Left forelimb (tissue), 1 donor: ENCODE measurements at regions not wholly inside any gene's neighbourhood (a gene's known extent, or its start where the extent isn't known, plus 50 kb on each side); places are given as distances from the start of the nearest gene placed in this dataset.
"Not testable (repeated sequence)": the region's sequence is repeated elsewhere in the genome, so short reads cannot be mapped to it uniquely, and the experiment has no call there.

ENCODE experiments used
- DNase-seq: peaks from one replicate; pipeline ENCODE4 v3.0.0-alpha.2; 2018; ENCODE audit warnings: low spot score

- no peak for DNase-seq
Observed at GRCh38 chr3:164375995-164376394, 702.3 kb downstream of the SI start.

- no peak for DNase-seq
Observed at GRCh38 chr3:164375538-164375937, 702.8 kb downstream of the SI start.

DNA sequence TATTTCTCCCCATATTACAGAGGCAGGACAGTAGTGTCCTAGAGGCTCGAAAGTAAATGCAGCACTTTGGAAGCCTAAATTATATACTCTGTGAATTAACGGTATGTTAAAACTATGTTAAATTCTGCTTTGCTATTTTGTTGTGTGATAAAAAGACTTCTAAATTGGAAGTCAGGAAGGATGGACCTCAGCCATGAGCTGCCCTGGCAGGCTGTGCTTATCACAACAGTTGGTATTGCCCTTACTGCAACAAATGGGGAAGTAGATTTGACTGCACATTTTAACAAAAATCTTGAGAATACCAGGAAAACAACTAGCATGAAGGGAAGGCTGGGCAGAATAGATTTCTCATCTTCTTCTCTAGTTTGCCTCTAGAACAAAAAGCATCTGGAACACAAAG lies 706.6 kb downstream of the SI start:
- DNase-seq = no peak

GRCh38 chr3:164370970-164371369 lies 707.3 kb downstream of the SI start:
- DNase-seq = no peak

- no peak for DNase-seq
Observed at GRCh38 chr3:164365242-164365641, 713.1 kb downstream of the SI start.

GRCh38 chr3:164364111-164364510 lies 714.2 kb downstream of the SI start:
- no peak for DNase-seq

DNA sequence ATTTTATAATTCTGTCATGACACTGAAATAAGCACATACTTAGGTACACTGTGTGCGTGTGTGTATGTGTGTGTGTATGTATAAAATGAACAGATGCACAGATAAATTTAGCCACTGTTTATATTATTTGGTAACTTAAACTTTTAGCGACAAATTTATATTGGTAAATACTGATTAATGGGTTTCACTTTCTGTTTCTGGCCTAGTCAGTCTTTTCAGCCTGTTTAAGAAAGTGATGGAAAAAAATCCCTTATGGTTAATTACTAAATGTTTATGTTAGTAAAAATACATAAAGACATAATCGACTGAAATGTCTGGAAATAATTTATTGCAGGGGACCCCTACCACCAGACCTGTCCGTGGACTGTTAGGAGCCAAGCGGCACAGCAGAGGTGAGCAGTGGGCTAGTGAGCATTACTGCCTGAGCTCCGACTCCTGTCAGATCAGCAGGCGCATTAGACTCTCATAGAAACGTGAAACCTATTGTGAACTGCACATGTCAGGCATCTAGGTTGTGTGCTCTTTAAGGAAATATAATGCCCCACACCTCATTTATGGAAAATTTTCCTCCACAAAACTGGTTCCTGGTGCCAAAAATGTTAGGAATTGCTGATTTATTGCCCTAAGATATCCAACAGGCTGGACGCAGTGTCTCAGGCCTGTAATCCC lies 717.4 kb downstream of the SI start:
- DNase-seq = no peak

DNA sequence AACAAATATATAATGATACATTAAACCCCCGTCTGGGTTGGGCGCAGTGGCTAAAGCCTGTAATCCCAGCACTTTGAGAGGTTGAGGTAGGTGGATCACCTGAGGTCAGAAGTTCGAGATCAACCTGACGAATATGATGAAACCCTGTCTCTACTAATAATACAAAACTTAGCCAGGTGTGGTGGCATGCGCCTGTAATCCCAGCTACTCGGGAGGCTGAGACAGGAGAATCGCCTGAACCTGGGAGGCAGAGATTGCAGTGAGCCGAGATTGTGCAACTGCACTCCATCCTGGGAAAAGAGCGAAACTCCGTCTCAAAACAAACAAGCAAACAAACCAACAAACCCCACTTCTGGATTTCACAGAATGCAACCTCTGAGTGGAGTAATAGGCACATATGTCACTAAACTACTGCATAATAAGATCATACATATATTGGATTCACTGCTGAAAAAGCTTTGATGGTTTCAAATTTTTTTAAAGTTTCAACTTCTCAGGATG lies 718.2 kb downstream of the SI start:
- no peak for DNase-seq

DNA sequence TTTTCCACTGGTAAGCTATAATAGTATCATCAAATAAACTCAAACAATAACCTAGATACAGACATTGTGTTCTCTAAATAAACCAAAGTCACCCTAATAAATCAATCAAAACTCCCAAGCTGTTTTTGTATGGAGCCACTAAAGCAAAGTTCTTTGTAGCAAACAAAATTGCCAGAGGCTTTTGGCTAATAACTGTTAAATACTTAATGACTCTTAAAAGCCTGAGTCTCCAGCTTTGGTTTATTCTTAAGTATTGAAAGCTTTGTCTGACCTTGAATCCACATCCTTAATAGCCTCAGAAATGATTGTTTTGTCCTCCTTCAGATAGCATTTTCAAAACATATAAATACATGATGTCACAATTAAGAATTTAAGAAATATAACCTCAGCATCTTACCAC lies 725.3 kb downstream of the SI start:
- no peak for DNase-seq

DNA sequence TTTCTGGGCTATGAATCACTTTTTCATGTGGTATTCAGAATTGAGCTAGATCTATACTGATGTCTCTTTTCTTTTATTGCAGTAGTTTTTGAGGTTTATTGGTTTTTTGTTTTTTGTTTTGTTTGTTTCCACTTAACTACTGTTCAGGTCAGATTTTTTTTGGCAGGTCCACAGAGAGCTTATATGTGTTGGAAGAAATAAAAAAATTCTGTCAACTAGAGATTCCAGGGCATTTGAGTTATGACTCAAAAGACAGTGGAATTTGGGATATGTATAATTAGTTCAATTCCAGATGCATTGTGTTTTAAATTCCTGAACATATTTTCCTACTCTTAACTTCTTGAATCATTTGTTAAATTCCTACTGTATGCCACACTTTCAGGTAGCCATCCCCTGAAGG lies 727.2 kb downstream of the SI start:
- no peak for DNase-seq

GRCh38 chr3:164342206-164342605 lies 736.1 kb downstream of the SI start:
- not testable (repeated sequence) for DNase-seq

DNA sequence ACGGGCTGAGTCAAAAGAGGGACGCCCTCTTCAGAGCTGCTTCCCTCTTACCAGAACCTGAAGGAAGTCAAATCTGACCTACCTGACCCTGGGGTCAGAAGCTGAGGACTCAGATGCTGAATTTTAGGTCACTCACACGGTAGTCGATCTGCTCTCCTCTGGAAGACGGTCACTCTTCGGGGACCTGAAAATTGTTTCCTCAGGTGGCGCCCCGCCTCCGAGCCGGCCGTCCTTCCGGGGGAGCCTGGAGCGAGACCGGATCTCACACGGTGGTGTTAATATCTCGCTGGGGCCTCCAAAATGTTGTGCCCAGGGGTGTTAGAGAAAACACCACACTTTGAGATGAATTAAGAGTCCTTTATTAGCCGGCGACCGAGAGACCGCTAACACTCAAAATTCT lies 737.2 kb downstream of the SI start:
- no peak for DNase-seq

DNA sequence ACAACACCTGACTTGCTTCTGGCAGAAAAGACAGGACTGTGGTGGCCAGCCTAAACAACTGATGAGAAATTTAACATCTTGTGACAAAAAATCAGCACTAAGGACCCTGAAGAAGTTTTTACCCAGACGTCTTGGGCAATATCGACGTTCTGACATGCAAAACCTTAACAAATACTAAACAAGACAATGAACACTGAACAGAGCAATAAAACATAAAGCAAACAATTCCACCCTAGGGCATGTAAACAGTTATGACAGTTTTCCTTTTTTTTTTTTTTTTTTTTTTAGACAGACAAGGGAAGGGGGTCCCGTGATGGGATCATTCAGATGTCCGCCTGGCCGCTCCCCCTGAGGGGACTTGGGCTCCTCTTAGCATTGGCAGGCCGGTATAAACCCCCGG lies 738.0 kb downstream of the SI start:
- DNase-seq = no peak

GRCh38 chr3:164332831-164333802 lies 745.2 kb downstream of the SI start:
- no peak for DNase-seq

DNA sequence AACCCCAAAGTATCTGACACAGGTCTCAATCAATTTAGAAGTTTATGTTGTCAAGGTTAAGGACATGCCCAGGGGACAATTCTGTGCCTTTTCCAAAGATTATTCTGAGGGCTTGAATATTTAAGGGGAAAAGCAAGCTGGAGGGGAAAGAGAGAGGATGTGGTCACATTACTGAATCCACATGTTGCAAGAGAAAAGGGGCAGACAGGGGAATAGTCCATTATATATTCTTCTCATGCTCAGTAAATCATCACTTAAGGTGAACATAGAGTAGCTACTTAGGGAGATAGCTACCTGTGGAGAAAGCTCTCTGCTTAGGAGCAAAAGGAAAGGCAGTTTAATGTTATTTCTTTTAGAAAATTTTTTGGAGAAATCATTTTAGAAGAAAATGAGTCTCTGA lies 751.6 kb downstream of the SI start:
- no peak for DNase-seq

DNA sequence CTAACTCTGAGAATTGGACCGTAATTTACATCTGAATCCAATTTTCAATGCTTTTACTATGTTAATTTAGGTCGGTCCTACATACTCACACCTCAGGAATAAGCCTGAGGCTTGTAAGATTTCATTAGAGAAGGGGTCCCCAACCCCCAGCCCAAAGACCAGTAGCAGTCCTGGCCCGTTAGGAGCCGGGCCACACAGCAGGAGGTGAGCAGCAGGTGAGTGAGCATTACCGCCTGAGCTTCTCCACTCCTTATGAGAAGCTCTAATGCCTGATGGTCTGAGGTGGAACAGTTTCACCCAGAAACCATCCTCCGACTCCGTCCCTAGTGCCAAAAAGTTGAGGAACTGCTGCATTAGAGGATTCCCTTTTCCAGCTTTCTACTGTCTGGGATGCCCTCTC lies 757.3 kb downstream of the SI start:
- DNase-seq = no peak

DNA sequence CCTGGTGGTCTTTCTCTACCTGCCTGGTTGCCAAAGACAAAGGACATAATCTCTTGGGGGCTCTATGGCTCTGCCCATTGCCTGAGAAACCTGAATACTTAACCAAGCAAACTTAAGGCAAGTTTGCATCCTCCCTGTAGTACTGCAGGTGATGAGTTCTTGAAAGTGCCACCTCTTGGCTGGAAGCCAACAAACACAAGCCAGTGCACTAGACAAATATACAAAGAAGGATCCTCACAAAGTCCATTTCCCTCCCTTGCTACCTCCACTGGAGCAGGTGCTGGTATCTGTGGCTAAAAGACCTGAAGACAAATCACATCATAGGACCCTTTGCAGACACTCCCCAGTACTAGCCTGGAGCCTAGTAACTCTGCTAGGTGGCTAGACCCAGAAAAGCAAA lies 772.3 kb downstream of the SI start:
- no peak for DNase-seq

DNA sequence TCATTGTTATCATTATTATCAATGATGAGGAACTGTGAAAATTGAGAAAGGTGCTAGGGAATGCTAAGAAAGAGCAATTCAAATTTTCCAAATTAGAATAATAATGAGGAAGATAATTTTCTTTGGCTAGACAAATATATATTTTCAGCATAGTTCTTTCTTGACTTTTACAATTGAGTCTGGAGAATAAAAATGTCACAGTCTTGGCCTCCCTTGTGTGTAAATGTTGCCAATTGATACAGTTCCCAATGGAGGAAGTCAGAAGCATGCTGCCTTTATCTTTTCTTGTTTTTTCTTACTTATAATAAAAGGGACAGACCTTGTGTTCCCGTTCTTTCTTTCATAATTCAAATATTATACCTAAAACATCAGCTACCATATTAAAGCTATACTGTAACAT lies 774.4 kb downstream of the SI start:
- no peak for DNase-seq

DNA sequence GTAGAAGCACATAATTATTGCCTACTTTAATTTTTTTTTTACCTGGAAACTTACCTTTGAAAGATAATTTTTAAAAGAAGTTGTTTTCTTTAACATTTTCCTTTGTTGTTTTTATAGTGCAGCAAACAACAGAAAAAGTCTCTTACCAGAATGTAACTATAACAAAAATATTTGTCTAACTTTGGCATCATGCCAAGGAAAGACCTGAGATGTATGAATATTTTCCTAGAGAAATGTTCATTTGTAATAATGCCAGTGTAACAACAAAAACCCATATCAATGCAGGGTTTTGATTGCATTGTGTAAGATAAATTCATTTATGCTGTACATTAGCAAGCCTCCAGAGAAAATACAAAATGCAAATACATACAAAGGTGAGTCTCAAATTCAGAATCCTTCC lies 775.7 kb downstream of the SI start:
- DNase-seq = no peak

DNA sequence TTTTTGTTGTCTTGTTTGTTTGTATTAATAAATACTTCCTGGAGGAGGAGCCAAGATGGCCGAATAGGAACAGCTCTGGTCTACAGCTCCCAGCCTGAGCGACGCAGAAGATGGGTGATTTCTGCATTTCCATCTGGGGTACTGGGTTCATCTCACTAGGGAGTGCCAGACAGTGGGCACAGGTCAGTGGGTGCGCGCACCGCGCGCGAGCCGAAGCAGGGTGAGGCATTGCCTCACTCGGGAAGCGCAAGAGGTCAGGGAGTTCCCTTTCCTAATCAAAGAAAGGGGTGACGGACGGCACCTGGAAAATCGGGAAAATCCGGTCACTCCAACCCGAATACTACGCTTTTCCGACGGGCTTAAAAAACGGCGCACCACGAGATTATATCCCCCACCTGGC lies 786.8 kb downstream of the SI start:
- DNase-seq = not testable (repeated sequence)

DNA sequence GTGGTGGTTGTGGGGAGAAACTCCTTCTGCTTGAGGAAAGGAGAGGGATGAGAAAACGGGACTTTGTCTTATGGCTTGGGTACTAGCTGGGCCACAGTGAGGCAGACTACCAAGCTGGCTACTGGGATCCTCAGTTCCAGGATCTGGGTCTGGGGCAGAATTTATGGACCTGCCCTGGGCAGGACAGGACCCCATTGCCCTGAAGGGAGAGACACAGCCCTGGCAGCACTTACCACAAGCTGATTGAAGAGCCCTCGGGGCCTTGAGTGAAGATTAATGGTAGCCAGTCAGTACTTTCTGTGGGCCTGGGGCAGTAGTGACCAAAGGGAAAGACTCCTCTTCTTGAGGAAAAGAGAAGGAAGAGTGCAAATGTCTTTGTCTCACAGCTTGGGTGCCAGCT lies 799.7 kb downstream of the SI start:
- no peak for DNase-seq

DNA sequence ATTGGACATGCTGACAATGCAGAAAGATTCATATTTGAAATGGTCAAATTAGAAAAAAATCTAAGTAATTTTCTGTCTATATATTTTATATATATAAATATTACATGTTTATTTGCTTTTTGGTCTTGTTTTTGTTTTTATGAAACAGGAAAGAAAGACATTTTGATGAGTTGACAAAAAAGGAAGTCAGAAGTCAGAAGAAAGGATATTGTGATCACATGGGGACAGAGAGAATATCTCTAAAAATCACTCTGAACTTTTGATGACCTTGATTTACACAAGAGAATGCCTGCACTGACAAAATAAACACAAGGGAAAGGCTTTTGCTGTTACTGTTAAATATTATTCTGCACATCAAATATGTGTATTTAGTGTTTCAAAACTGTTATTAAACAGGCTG lies 811.2 kb downstream of the SI start:
- no peak for DNase-seq

- no peak for DNase-seq
Observed at GRCh38 chr3:164250923-164251322, 827.4 kb downstream of the SI start.
